ENCODE measurements at regions not wholly inside any gene's neighbourhood (a gene's known extent, or its start where the extent isn't known, plus 50 kb on each side); places are given as distances from the start of the nearest gene placed in this dataset.
A peak's percentile ranks its signal among the peaks of the same experiment; 100 is the strongest.

GRCh38 chr6:120010075-120010474 lies 660.5 kb upstream of the MAN1A1 start:
- no peak for DNase-seq

- DNase-seq = peak; percentile 97
Observed at GRCh38 chr6:120005292-120005976, 655.9 kb upstream of the MAN1A1 start.

GRCh38 chr6:119986934-119987549 lies 637.5 kb upstream of the MAN1A1 start:
- no peak for DNase-seq

GRCh38 chr6:119985952-119986736 lies 636.6 kb upstream of the MAN1A1 start:
- DNase-seq = no peak

GRCh38 chr6:119980802-119981201 lies 631.2 kb upstream of the MAN1A1 start:
- no peak for DNase-seq

- DNase-seq = no peak
Observed at GRCh38 chr6:119979862-119980261, 630.3 kb upstream of the MAN1A1 start.

GRCh38 chr6:119978274-119978889 lies 628.8 kb upstream of the MAN1A1 start:
- no peak for DNase-seq

- no peak for DNase-seq
Observed at GRCh38 chr6:119974430-119975159, 625.0 kb upstream of the MAN1A1 start.

- DNase-seq = no peak
Observed at GRCh38 chr6:119966484-119966883, 616.9 kb upstream of the MAN1A1 start.

GRCh38 chr6:119965900-119966299 lies 616.3 kb upstream of the MAN1A1 start:
- DNase-seq = no peak

- no peak for DNase-seq
Observed at GRCh38 chr6:119965008-119965407, 615.4 kb upstream of the MAN1A1 start.

- DNase-seq = no peak
Observed at GRCh38 chr6:119962505-119962904, 612.9 kb upstream of the MAN1A1 start.

- DNase-seq = no peak
Observed at GRCh38 chr6:119961450-119961849, 611.9 kb upstream of the MAN1A1 start.

- no peak for DNase-seq
Observed at GRCh38 chr6:119960456-119960855, 610.9 kb upstream of the MAN1A1 start.

GRCh38 chr6:119960036-119960435 lies 610.5 kb upstream of the MAN1A1 start:
- DNase-seq = no peak

- no peak for DNase-seq
Observed at GRCh38 chr6:119957195-119957594, 607.6 kb upstream of the MAN1A1 start.

- no peak for DNase-seq
Observed at GRCh38 chr6:119952696-119953095, 603.1 kb upstream of the MAN1A1 start.

- no peak for DNase-seq
Observed at GRCh38 chr6:119950681-119951080, 601.1 kb upstream of the MAN1A1 start.

GRCh38 chr6:119942078-119942752 lies 592.7 kb upstream of the MAN1A1 start:
- DNase-seq = no peak

- no peak for DNase-seq
Observed at GRCh38 chr6:119938752-119939151, 589.2 kb upstream of the MAN1A1 start.

- DNase-seq = no peak
Observed at GRCh38 chr6:119934816-119935215, 585.3 kb upstream of the MAN1A1 start.

- no peak for DNase-seq
Observed at GRCh38 chr6:119929121-119929520, 579.6 kb upstream of the MAN1A1 start.
